NCI-H2029 (cell line): ENCODE measurements at regions not wholly inside any gene's neighbourhood (a gene's known extent, or its start where the extent isn't known, plus 50 kb on each side); places are given as distances from the start of the nearest gene placed in this dataset.
"Not testable (repeated sequence)": the region's sequence is repeated elsewhere in the genome, so short reads cannot be mapped to it uniquely, and the experiment has no call there.

Source experiments
- DNase-seq: peaks from one replicate; lab custom pipeline; 2025; lab: John Stamatoyannopoulos, UW

DNA sequence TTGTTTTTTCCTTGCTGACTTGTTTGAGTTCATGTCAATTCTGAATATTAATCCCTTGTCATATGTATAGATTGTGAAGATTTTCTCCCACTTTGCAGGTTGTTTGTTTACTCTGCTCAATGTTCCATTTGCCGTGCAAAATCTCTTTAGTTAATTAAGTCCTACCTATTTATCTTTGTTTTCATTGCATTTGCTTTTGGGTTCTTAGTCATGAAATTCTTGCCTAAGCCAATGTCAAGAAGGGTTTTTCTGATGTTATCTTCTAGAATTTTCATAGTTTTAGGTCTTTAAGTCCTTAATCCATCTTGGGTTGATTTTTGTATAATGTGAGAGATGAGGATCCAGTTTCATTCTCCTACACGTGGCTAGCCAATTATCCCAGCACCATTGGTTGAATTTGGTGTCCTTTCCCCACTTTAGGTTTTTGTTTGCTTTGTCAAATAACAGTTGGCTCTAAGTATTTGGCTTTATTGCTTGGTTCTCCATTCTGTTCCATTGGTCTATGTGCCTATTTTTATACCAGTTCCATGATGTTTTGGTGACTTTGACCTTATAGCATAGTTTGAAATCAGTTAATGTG, 163.1 kb upstream of the PGR start:
- no peak for DNase-seq

DNA sequence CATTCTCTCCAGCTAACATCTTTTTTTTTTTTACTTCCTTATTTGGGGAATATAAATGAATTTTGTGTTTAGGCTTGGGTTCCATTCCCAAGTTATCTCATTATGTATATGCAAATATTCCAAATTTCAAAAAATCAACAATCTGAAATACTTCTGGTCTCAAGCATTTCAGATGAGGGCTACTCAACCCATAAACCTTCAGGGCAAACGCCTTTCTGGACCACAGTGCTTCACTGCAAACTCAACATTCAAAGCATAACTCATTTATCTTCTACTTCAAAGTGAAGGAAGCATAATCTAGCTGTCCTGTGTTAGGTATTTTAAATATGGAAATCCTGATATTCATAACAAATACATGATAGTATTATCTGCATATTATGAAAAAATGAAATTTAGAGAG, 161.7 kb upstream of the PGR start:
- no peak for DNase-seq

DNA sequence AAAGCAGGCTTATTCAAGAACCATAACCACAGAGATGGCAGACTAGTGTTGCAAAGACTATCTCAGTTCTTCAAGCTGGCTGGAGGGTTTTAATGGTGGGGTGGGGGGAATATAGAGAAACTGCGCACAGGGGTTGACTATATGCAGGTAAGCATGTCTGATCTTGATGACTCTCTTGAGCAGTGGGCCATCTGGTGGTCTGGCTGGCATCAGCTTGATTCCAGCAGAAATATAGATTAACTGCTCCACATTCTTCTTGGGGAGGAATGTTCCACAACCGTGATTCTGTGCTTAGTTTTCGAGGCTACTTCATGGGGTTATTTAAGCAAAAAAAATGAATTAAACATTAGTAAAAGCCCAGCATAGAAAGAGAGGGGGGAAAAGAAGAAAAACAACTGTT, 158.8 kb upstream of the PGR start:
- DNase-seq: no peak

DNA sequence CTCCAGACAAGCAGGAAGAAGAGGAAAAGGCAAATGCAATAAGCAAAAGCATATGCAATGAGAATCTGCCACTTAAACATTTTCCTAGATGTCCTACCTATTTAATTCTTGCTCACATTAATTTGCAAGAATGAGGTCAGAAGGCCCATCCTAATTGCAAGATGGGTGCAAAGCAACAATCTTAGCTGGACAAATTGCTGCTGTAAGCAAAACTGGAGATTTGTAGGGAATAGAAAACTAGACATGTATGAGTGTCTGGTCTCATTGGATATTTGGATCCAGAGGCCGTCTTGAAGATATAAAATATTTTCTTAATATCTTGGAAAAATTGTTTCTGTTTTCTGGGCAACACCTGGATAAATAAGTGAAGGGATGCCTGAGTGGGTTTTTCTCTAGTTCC, 150.1 kb upstream of the PGR start:
- DNase-seq: no peak

DNA sequence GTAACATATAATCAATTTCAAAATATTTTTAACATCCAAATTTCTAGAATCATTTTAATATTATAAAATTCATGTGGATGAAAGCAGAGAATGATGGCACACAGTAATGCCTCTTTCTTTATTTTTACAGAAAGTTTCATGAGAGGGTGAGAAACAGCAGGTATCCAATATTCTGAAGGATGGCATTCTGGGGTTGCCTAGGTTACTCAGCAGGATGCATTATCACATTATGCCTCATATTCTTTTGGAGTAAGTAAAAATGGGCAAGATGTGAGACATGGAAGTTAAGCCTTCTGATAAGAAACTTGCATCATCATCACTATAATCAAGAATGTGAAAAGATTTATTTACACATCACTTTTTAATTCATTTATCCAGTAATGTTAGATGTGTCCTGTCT, 148.7 kb upstream of the PGR start:
- DNase-seq: no peak

DNA sequence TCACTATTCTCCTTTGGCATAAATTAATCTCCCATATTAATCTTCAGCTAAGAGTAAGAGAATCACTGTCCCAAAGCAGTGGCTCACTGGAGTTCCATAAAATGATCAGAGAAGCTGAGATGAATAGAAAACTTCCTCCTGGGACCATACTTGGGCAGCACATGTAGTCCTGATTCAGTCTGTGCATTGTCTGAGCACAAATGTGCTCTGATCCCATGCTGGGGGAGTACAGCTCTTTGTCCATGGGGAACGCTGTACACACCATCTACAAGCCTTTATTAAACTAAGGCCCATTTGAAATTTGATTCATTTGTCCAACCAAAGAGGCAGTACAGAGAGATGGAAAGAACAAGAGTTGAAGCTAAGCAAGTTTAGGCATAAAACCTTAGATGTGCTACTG, 147.4 kb upstream of the PGR start:
- DNase-seq: no peak

DNA sequence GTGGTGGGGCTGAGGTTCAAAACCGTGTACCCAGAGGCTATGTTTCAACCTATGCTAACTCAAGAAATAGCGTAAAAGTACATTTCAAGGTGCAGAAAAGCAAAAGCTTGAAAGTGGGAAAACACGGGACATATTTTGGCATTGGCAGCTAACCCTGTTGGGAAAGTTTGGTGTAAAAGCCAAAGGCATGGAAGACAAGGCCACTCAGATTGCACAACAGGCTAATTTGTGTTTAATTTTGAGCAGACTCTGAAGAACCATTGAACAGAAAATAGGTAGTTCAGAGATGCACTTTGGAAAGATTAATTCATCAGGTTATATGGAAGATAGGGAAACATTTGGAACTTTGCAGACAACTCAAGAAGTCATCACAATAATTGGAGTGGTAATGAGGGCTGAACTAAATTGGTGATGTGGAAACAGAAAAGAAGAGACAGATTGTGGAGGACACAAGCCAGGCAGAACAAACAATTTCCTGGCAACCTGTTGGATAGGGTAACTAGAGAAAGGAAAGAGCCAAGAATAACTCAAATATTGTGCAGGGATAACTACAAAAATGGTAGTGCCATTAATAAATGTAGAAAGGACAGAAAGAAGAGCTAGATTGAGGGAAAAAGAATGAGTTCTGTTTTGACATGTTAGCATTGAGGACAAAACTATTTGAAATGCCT, 140.5 kb upstream of the PGR start:
- no peak for DNase-seq

DNA sequence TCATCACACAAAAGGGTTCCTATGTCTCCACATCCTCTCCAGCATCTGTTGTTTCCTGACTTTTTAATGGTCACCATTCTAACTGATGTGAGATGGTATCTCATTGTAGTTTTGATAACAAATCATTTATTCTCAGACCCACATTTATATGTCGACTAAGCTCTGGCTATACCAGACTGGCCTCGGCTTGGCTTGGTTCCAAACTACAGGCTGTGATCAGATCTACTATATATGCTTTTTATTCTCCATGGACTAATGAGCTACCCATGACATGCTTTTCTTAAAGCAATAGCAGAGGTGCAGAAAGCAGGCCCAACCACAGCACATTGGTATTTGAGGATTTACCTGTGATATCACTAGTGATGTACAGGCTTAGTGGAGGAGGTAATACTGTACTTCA, 139.8 kb upstream of the PGR start:
- DNase-seq: no peak

DNA sequence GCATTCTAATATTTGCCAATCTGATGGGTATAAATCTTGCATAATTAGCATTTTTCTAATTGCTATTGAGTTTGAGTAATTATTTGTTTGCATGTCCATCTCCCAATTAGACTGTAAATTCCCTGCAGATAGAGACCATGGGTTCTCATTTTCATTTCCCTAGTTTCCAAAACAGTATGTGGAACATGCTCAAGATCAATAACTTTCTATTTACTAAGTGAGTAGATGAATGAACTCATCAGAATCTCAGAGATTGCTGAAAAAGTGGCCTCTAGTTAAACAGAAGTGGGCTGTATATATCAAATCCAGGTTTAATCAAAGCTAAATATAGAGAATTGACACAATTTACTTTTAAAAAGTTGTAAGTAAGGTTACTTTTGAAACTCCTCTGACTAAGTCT, 138.0 kb upstream of the PGR start:
- no peak for DNase-seq

DNA sequence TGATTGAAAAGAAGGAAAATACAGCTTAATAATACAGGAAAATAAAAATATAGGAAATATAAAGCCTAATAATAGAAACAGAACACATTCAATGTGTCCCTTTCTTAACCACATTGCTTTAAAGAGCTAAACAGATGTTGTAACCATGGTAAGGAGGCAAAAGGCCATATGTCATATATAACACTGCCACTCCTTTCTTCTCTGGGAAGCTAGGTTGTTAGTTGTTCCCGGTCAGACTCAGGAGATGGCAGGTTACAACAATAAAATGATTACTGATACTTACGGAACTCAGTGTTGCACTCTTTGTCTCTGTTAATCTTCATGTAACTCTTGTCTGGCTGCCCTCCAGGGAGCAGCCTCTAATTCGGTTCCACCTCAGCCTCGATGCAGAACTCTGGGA, 134.7 kb upstream of the PGR start:
- DNase-seq: no peak

DNA sequence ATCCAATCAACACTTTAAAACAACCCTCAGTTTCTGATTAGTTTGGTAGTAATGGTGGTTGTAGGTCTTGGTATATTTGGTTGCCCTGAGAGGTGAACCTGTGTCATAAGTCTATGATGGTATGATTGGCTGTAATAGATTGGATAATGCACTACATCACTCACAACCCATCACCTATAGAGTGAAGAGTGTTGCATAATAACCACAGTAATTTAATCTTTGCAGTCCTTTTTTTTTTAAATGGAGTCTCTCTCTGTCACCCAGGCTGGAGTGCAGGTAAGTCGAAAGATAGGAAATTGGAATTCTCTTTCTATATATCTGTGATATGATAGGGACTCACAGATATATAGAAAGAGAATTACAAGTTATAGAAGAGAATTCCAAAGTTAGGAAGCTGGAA, 133.4 kb upstream of the PGR start:
- DNase-seq: no peak

DNA sequence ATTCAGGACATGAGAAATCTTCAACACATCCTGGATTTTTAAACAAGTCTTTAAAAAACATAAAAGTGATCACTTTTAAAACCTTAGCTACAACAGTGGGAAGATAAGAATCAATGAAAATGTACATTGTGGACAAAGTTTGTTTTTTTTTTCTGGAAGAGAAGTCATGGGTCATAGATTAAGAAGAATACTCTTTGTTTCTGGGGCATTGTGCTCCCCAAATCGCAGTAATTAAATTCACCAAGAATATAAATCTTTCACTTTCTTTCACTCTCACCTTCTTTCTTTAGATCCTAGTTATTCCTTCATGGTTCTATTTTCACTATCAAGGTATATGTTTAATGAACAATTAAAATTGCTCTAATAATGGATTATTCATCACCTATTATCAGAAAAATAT, 132.6 kb upstream of the PGR start:
- no peak for DNase-seq

DNA sequence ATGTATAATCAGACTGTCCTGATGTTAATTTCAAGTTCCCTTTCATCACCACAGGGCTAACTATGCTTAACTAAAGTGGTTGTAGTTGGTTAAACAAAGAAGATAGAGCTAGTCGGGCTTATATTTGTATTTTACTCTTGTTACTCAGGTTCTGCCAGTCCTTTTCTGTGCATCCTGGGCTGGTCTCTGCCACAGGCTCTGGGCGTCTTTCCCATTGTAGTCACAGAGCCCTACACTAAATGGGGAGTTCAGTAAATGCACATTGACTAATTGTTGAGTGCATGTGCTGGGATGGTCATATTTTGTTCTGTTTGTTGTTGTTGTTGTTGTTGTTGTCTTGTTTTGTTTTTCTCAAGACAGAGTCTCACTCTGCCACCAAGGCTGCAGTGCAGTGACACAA, 125.4 kb upstream of the PGR start:
- no peak for DNase-seq

DNA sequence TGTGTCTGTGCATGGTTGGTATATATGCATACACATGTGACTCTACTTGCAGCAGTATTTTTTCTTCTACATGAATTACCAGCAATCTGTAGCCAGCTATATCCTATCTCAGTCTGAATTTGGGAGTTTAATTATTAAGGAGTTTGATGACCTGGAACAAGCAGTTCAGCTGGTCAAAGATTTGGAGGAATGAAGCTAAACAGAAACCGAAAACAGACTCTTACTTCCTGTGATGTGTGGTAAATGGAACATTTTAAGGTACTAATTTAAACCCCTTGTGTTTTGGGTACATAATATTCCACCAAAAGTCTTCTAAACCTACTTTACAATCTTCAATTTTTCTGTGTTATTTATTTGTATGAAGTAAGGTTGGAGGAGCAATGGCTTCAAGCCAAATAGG, 124.4 kb upstream of the PGR start:
- no peak for DNase-seq

DNA sequence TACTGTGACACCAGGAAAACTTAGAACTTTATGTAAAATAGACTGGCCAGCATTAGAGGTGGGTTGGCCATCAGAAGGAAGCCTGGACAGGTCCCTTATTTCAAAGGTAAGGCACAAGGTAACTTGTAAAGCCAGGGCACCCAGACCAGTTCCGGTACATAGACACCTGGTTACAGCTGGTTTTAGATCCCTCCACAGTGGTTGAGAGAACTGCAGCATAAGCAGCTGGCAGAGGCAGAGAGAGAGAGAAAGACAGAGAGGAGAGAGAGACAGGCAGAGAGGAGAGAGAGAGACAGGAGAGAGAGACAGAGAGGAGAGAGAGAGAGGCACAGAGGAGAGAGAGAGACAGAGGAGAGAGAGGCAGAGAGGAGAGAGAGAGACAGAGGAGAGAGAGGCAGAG, 116.0 kb upstream of the PGR start:
- DNase-seq: not testable (repeated sequence)

DNA sequence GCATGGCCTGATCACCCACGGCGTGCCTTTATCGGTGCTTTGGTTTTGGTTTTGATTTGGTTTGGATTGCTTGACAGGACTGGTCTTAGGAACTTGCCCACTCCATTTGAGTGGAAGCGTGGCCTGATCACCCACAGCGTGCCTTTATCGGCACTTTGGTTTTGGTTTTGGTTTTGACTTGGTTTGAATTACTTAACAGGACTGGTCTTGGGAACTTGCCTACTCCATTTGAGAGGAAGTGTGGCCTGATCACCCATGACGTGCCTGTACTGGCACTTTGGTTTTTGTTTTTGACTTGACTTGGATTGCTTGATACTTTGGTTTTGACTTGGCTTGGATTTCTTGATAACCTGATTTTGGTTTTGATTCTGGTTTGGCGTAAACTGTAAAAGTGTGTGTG, 115.5 kb upstream of the PGR start:
- not testable (repeated sequence) for DNase-seq

DNA sequence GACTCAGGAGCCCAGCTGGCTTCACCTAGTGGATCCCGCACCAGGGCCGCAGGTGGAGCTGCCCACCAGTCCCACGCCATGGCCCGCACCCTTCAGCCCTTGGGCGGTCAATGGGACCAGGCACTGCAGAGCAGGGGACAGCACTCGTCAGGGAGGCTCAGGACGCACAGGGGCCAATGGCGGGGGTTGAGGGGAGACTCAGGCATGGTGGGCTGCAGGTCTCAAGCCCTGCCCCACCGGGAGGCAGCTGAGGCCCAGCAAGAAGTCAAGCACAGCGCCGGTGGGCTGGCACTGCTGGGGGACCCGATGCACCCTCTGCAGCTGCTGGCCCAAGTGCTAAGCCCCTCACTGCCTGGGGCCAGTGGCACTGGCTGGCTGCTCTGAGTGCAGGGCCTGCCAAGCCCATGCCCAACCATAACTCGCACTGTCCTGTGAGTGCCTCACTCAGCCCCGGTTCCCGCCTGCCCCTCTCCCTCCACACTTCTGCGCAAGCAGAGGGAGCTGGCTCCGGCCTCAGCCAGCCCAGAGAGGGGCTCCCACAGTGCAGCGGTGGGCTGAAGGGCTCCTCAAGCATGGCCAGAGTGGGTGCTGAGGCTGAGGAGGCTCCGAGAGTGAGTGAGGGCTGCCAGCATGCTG, 111.7 kb upstream of the PGR start:
- no peak for DNase-seq

DNA sequence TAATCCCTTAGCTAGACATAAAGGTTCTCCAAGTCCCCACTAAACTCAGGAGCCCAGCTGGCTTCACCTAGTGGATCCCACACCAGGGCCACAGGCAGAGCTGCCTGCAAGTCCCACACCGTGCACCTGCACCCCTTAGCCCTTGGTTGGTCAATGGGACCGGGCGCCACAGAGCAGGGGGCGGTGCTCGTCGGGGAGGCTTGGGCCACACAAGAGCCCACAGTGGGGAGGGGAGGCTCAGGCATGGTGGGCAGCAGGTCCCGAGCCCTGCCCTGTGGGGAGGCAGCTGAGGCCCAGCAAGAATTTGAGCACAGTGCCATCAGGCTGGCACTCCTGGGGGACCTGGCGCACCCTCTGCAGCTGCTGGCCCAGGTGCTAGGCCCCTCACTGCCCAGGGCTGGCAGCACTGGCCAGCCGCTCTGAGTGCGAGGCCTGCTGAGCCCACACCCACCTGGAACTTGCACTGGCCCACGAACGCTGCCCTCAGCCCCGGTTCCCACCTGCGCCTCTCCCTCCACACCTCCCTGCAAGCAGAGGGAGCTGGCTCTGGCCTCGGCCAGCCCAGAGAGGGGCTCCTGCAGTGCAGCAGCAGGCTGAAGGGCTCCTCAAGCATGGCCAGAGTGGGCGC, 101.7 kb upstream of the PGR start:
- not testable (repeated sequence) for DNase-seq

DNA sequence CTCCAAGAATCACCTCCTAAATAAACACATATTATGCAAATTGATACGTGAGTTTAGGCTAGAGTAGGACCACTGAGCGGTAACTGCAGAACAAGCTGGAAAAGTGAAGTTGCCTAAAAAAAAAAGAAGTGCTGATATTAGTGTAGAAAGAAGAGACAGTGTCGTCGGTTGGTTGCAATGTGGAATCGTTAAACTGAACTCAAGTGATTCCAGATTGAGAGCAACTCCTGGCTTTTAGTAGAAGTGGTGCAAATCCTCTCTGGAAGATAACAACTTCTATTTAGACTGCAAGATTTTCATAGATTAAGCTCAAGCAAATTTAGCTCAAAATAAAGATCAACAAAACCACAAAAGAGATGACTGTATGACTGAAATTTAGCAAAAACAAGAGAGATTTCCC, 97.0 kb upstream of the PGR start:
- DNase-seq: no peak

DNA sequence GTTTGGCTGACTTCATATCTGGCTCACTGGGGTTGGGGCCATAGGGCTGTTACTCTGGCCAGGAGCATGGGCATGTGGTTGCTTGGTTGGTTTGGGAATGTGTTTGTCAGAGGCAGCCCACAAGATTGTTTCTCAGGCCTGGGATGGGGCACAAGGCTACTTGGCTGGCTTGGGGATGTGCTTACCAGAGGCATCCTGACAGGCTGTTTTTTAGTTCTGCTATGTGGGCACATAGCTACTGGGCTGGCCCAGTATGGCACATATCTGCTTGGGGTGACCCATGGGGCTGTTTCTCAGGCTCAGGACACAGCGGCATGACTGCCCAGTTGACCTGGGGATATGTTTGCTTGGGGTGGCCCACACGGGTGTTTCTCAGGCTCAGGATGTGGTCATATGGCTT, 94.6 kb upstream of the PGR start:
- no peak for DNase-seq

DNA sequence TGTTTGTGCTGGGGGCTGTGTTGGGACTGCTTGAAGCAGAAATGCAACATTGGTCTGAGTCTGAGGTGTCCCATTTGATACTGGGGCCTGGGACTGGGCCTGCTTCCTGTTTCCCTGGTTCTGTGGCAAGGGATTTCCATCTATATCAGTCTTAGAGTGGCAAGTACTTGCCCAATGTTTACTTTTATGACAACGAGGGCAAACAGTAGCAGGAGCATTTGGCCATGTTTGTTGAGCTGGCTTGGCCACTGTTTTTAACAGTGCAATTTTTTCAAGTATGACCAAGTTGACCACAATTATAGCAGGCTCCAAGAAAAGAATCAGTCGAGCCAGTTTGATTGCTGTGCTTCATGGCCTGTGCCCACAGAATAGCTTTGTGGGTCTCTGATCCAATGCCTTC, 88.5 kb upstream of the PGR start:
- DNase-seq: peak; percentile 16

DNA sequence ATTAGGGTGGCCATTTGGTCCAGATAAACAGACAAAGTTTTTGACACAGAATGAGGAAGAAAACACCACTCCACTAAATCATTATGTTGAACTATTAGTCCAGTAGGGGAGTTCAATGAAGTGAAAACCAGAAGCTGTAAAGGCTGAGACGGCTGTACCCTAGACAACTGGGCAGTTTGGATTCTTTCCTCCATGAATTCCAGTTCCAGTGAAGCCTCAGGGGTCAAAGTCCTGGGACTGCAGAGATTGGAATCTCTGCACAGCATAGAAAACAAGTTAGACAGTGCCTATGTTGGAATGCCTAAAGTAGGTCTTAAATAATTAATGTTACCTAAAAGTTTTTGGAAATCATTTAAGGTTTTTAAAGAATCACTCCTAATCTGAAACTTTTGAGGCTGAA, 86.5 kb upstream of the PGR start:
- not testable (repeated sequence) for DNase-seq

DNA sequence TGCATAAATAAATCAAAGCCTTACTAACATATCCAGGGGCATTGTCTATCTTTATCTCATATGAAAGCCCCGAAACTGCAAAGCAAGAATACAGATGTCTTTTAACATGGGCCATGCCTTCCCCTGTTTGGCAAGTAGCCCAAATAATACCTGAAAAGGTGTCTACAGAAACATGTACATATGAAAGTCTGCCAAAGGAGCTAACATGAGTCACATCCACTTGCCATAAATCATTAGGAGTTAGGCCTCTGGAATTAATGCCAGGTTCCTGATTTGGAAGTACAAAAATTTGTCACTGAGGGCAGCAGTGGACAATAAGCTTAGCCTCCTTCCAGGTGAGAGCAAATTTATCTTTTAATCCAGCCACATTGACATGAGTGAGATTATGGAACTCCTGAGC, 85.5 kb upstream of the PGR start:
- DNase-seq: no peak
